Mammary epithelial cell (primary cell): ENCODE measurements at regions not wholly inside any gene's neighbourhood (a gene's known extent, or its start where the extent isn't known, plus 50 kb on each side); places are given as distances from the start of the nearest gene placed in this dataset.

Experiments
- CTCF ChIP-seq, 2 donors: IDR thresholded peaks in 1 of 2; conservative IDR thresholded peaks in 1 of 2; 2 replicates each; pipeline ENCODE4 v1.5.1; 2011 to 2012; ENCODE audit warnings: inconsistent platforms in 2 of 2, low read length in 2 of 2, mild to moderate bottlenecking in 2 of 2, control low read depth in 1 of 2, low read depth in 1 of 2; ENCODE audit not compliant: insufficient read depth in 1 of 2; ENCODE audit errors: extremely low read depth in 1 of 2
- EZH2 ChIP-seq: IDR thresholded peaks from 2 replicates; pipeline ENCODE4 v1.6.1; 2012; ENCODE audit warnings: low read length, inconsistent platforms, borderline replicate concordance

- TF ChIP-seq CTCF (conservative IDR thresholded peaks at IDR 0.05 in 1 of 2, IDR thresholded peaks at IDR 0.05 in 1 of 2; ENCODE audit: extremely low read depth in 1 of 2, insufficient read depth in 1 of 2, low read depth in 1 of 2, low read length in 2 of 2) (no peak), EZH2 (no peak)
These were observed 173.7 kb upstream of the DAPK1 start for GRCh38 chr9:87323928-87324327.
